H1 (cell line): ENCODE measurements at regions not wholly inside any gene's neighbourhood (a gene's known extent, or its start where the extent isn't known, plus 50 kb on each side); places are given as distances from the start of the nearest gene placed in this dataset.

ENCODE experiments used
- CTCF ChIA-PET: fragments of 300-600 bp; sonication (Branson Sonifier 250); formaldehyde crosslinking; loops from one replicate; lab custom pipeline; 2021; ENCODE audit not compliant: partially characterized antibody; lab: Charles Lee
- POLR2A ChIA-PET: fragments of 300-600 bp; sonication (Branson Sonifier 250); formaldehyde crosslinking; loops from one replicate; lab custom pipeline; 2021; ENCODE audit warnings: inconsistent platforms; ENCODE audit not compliant: partially characterized antibody; lab: Charles Lee
- DNase-seq, 2 experiments: peaks; one replicate each; pipeline versions ENCODE4 v3.0.0 to v3.0.0-alpha.2; 2010 to 2022; ENCODE audit warnings: low spot score in 2 of 2, low read depth in 1 of 2, mixed read lengths in 1 of 2
- FAIRE-seq: peaks from 2 replicates; lab custom pipeline; 2011; peaks lifted over from hg19 to GRCh38; lab: Jason Lieb, UNC
- H2AFZ ChIP-seq: 2 replicates; pipeline ENCODE4 v1.8.1; 2012; ENCODE audit warnings: low read length, inconsistent platforms
- H2AK5ac ChIP-seq: 2 replicates; pipeline ENCODE4 v1.6.1; 2013; ENCODE audit warnings: low read depth, low read length
- H2BK120ac ChIP-seq: replicated peaks from 2 replicates; pipeline ENCODE3; 2013; ENCODE audit warnings: low read depth, low read length, inconsistent platforms
- H2BK12ac ChIP-seq: 2 replicates; pipeline ENCODE4 v1.6.1; 2013; ENCODE audit warnings: low read depth, low read length
- H2BK15ac ChIP-seq: 2 replicates; pipeline ENCODE4 v1.6.1; 2013; ENCODE audit warnings: low read length
- H2BK20ac ChIP-seq: 2 replicates; pipeline ENCODE4 v1.6.1; 2013; ENCODE audit warnings: low read length
- H2BK5ac ChIP-seq: 2 replicates; pipeline ENCODE4 v1.6.1; 2013; ENCODE audit warnings: low read depth, low read length
- H3K14ac ChIP-seq: 2 replicates; pipeline ENCODE4 v1.6.1; 2013; ENCODE audit warnings: inconsistent platforms; ENCODE audit not compliant: insufficient read length
- H3K18ac ChIP-seq: 2 replicates; pipeline ENCODE4 v1.6.1; 2013; ENCODE audit warnings: low read length; ENCODE audit errors: extremely low read depth
- H3K23ac ChIP-seq: 2 replicates; pipeline ENCODE4 v1.6.1; 2013; ENCODE audit warnings: inconsistent platforms; ENCODE audit not compliant: insufficient read length
- H3K23me2 ChIP-seq: 2 replicates; pipeline ENCODE4 v1.6.1; 2013; ENCODE audit warnings: low read depth, low read length
- H3K27ac ChIP-seq: 2 replicates; pipeline ENCODE4 v1.6.1; 2011; ENCODE audit warnings: low read depth, low read length, inconsistent platforms
- H3K27me3 ChIP-seq, 4 experiments: replicated peaks in 1 of 4; 1 replicate in 1 of 4; 2 replicates in 3 of 4; pipeline versions ENCODE4 v1.6.1 to v1.8.1; 2011 to 2013; ENCODE audit warnings: low read length in 3 of 4, mild to moderate bottlenecking in 3 of 4, inconsistent platforms in 2 of 4, mixed read lengths in 2 of 4, moderate library complexity in 1 of 4; ENCODE audit not compliant: control insufficient read depth in 3 of 4, insufficient read depth in 3 of 4; ENCODE audit errors: extremely low read depth in 1 of 4
- H3K36me3 ChIP-seq, 4 experiments: 2 replicates each; pipeline versions ENCODE4 v1.6.1 to v1.8.1; 2011 to 2013; ENCODE audit warnings: mild to moderate bottlenecking in 4 of 4, low read length in 3 of 4, moderate library complexity in 2 of 4, control low read depth in 1 of 4, inconsistent platforms in 1 of 4; ENCODE audit not compliant: insufficient read depth in 4 of 4, control insufficient read depth in 2 of 4
- H3K4ac ChIP-seq: replicated peaks from 2 replicates; pipeline ENCODE3; 2013; ENCODE audit warnings: low read length, low read depth, mixed read lengths, inconsistent platforms; ENCODE audit not compliant: insufficient read length
- H3K4me1 ChIP-seq, 4 experiments: replicated peaks in 1 of 4; 1 replicate in 1 of 4; 2 replicates in 3 of 4; pipeline versions ENCODE4 v1.6.1 to v1.8.1; 2011 to 2013; ENCODE audit warnings: low read length in 3 of 4, inconsistent platforms in 2 of 4, mixed read lengths in 1 of 4; ENCODE audit not compliant: insufficient read depth in 4 of 4, control insufficient read depth in 3 of 4
- H3K4me2 ChIP-seq, 2 experiments: 2 replicates each; pipeline versions ENCODE4 v1.6.1 to v1.8.1; 2011 to 2013; ENCODE audit warnings: low read depth in 2 of 2, low read length in 2 of 2, control low read depth in 1 of 2, inconsistent platforms in 1 of 2, mild to moderate bottlenecking in 1 of 2; ENCODE audit not compliant: insufficient read depth in 1 of 2
- H3K4me3 ChIP-seq, 4 experiments: fragments of 200-600, 300-600 bp in 1 of 4; sonication (generic), shearing (Covaris generic), sonication (Bioruptor Twin) in 1 of 4; 2 replicates each; pipeline versions ENCODE4 v1.5.1 to v1.8.1; 2011 to 2016; ENCODE audit warnings: low read length in 4 of 4, low read depth in 3 of 4, control low read depth in 2 of 4, inconsistent platforms in 2 of 4, mild to moderate bottlenecking in 2 of 4, mixed read lengths in 1 of 4, moderate library complexity in 1 of 4; ENCODE audit not compliant: insufficient read depth in 2 of 4; ENCODE audit errors: extremely low read depth in 1 of 4
- H3K56ac ChIP-seq: replicated peaks from 2 replicates; pipeline ENCODE3; 2013; ENCODE audit warnings: low read depth, mild to moderate bottlenecking, mixed read lengths, low read length, inconsistent platforms; ENCODE audit not compliant: insufficient read length
- H3K79me1 ChIP-seq: 2 replicates; pipeline ENCODE4 v1.6.1; 2013; ENCODE audit warnings: low read depth, low read length, control low read depth
- H3K79me2 ChIP-seq, 2 experiments: 2 replicates each; pipeline versions ENCODE4 v1.6.1 to v1.8.1; 2012 to 2013; ENCODE audit warnings: low read length in 2 of 2, mild to moderate bottlenecking in 2 of 2, inconsistent platforms in 1 of 2; ENCODE audit not compliant: insufficient read depth in 2 of 2, control insufficient read depth in 1 of 2
- H3K9ac ChIP-seq, 4 experiments: replicated peaks in 1 of 4; 1 replicate in 1 of 4; 2 replicates in 3 of 4; pipeline versions ENCODE4 v1.6.1 to v1.8.1; 2011 to 2013; ENCODE audit warnings: low read depth in 3 of 4, low read length in 3 of 4, control low read depth in 2 of 4, mild to moderate bottlenecking in 2 of 4, moderate library complexity in 2 of 4, inconsistent platforms in 1 of 4; ENCODE audit errors: extremely low read depth in 1 of 4
- H3K9me3 ChIP-seq, 2 experiments: 2 replicates each; pipeline versions ENCODE4 v1.6.1 to v1.8.1; 2012 to 2013; ENCODE audit warnings: mild to moderate bottlenecking in 2 of 2, moderate library complexity in 2 of 2, control low read depth in 1 of 2, inconsistent platforms in 1 of 2, low read depth in 1 of 2, low read length in 1 of 2, mixed read lengths in 1 of 2; ENCODE audit not compliant: insufficient read depth in 2 of 2
- H4K20me1 ChIP-seq, 2 experiments: replicated peaks in 1 of 2; 2 replicates each; pipeline versions ENCODE3 to v1.8.1; 2011 to 2013; ENCODE audit warnings: inconsistent platforms in 2 of 2, low read length in 2 of 2, mild to moderate bottlenecking in 1 of 2; ENCODE audit not compliant: insufficient read depth in 2 of 2, control insufficient read depth in 1 of 2
- H4K5ac ChIP-seq: 2 replicates; pipeline ENCODE4 v1.6.1; 2013; ENCODE audit warnings: low read length, low read depth, mixed read lengths, inconsistent platforms; ENCODE audit not compliant: insufficient read length
- H4K8ac ChIP-seq: 2 replicates; pipeline ENCODE4 v1.8.0; 2013; ENCODE audit warnings: mild to moderate bottlenecking, moderate library complexity, low read length, inconsistent platforms; ENCODE audit not compliant: insufficient read depth; ENCODE audit errors: extremely low read depth
- H4K91ac ChIP-seq: replicated peaks from 2 replicates; pipeline ENCODE3; 2013; ENCODE audit warnings: low read length, mixed read lengths, inconsistent platforms; ENCODE audit not compliant: insufficient read length
- GTF2F1 ChIP-seq: IDR thresholded peaks from 2 replicates; pipeline ENCODE4 v1.6.1; 2012; ENCODE audit warnings: low read depth, low read length, improper control_type of control experiment, borderline replicate concordance
- NANOG ChIP-seq: IDR thresholded peaks from 2 replicates; pipeline ENCODE4 v1.6.1; 2011; ENCODE audit warnings: low read length, low read depth, mild to moderate bottlenecking, inconsistent platforms; ENCODE audit not compliant: insufficient read depth, poor library complexity, severe bottlenecking
- TAF7 ChIP-seq: optimal IDR thresholded peaks from 2 replicates; pipeline ENCODE3; 2011; ENCODE audit warnings: low read depth, mild to moderate bottlenecking, inconsistent platforms, low read length, moderate library complexity, borderline replicate concordance
- USF2 ChIP-seq: IDR thresholded peaks from 2 replicates; pipeline ENCODE4 v1.6.1; 2011; ENCODE audit warnings: low read length, improper control_type of control experiment
- ZNF274 ChIP-seq: IDR thresholded peaks from 2 replicates; pipeline ENCODE4 v1.7.0; 2012; ENCODE audit warnings: low read length, borderline replicate concordance; ENCODE audit errors: extremely low read depth
- WGBS, 2 experiments: shearing (Covaris generic) in 1 of 2; methylation state at CpG; one replicate each; pipeline versions ENCODE4 v1.1.6 to v1.1.7; 2013 to 2015; ENCODE audit warnings: low lambda C conversion rate in 2 of 2, mixed read lengths in 2 of 2, inconsistent platforms in 1 of 2, low coverage in 1 of 2, missing lambda C conversion rate in 1 of 2; ENCODE audit not compliant: insufficient replicate concordance in 2 of 2, insufficient coverage in 1 of 2, insufficient read length in 1 of 2; ENCODE audit errors: extremely low coverage in 1 of 2, missing lambda C conversion rate in 1 of 2; 5-methylcytosine and 5-hydroxymethylcytosine counted together
- TF ChIP-seq, protein P1 (sequence below), 3 experiments: IDR thresholded peaks; 1 replicate in 2 of 3; 2 replicates in 1 of 3; pipeline versions ENCODE4 v1.5.1 to v1.6.1; 2011; ENCODE audit warnings: low read length in 3 of 3, mild to moderate bottlenecking in 3 of 3, inconsistent platforms in 2 of 3, low read depth in 1 of 3, moderate library complexity in 1 of 3; ENCODE audit not compliant: insufficient read depth in 1 of 3; ENCODE audit errors: control extremely low read depth in 1 of 3

DNA sequence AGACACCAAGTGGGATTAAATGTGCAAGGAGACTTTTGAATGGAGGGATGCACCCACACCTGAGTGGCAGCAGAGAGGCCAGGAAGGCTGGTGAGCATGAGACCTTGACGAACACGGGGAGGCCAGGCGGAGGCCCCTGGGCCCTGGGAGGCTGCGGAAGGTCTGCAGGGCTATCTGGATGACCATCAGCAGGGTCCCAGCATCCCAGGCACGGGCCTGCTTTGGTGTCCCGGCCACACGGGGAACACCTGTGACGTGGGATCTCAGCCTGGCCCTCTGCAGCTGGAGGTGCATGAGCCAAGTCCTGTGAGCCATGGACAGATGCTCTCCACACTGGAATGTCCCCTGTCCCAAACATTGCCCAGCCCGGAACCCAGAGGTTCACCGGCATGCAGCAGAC lies 174.0 kb upstream of the FOXD4L5 start:
- no peak overlapping the region for H3K23ac ChIP-seq
- no peak for DNase-seq
- no peaks in the 10 kb centered on the region for H3K4me1 ChIP-seq
- H4K5ac ChIP-seq: no peak overlapping the region
- H3K56ac ChIP-seq: no peak overlapping the region
- no peak overlapping the region for H2BK120ac ChIP-seq
- H3K23me2 ChIP-seq: no peaks in the 10 kb centered on the region
- TF ChIP-seq USF2 (no peak), NANOG (no peak), ZNF274 (no peak), TAF7 (no peak), GTF2F1 (no peak)
- TF ChIP-seq, protein P1, sequence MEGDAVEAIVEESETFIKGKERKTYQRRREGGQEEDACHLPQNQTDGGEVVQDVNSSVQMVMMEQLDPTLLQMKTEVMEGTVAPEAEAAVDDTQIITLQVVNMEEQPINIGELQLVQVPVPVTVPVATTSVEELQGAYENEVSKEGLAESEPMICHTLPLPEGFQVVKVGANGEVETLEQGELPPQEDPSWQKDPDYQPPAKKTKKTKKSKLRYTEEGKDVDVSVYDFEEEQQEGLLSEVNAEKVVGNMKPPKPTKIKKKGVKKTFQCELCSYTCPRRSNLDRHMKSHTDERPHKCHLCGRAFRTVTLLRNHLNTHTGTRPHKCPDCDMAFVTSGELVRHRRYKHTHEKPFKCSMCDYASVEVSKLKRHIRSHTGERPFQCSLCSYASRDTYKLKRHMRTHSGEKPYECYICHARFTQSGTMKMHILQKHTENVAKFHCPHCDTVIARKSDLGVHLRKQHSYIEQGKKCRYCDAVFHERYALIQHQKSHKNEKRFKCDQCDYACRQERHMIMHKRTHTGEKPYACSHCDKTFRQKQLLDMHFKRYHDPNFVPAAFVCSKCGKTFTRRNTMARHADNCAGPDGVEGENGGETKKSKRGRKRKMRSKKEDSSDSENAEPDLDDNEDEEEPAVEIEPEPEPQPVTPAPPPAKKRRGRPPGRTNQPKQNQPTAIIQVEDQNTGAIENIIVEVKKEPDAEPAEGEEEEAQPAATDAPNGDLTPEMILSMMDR (IDR thresholded peaks at IDR 0.05; ENCODE audit: control extremely low read depth in 1 of 3, insufficient read depth in 1 of 3, low read depth in 1 of 3, low read length in 3 of 3): no peak
- H2BK15ac ChIP-seq: no peak overlapping the region
- H3K27ac ChIP-seq: no peak overlapping the region
- H3K79me2 ChIP-seq: no peaks in the 10 kb centered on the region
- 96% methylated on average over 4 of the region's 10 CpGs; no CpG with 5 or more reads in 1 of the 2 experiments for WGBS, 2 experiments
- no peak overlapping the region for H3K14ac ChIP-seq
- no peak overlapping the region for H4K8ac ChIP-seq
- ChIA-PET CTCF (no interaction called here), POLR2A (no interaction called here)
- FAIRE-seq: no peak
- no peak overlapping the region for H3K9ac ChIP-seq
- H3K4me3 ChIP-seq: no peak overlapping the region
- H3K4ac ChIP-seq: no peak overlapping the region
- H3K4me2 ChIP-seq: no peak overlapping the region
- no peak overlapping the region for H3K18ac ChIP-seq
- peaks cover 0 to 64% of the 10 kb centered on the region in 2 experiments; a peak in 2 of 4 replicates for H3K9me3 ChIP-seq
- no peak overlapping the region for H4K91ac ChIP-seq
- H3K79me1 ChIP-seq: no peaks in the 10 kb centered on the region
- H4K20me1 ChIP-seq: no peaks in the 10 kb centered on the region
- no peak overlapping the region for H2BK20ac ChIP-seq
- no peaks in the 10 kb centered on the region for H3K27me3 ChIP-seq
- no peak overlapping the region for H2AK5ac ChIP-seq
- no peak overlapping the region for H2AFZ ChIP-seq
- no peak overlapping the region for H2BK5ac ChIP-seq
- H3K36me3 ChIP-seq: no peaks in the 10 kb centered on the region
- no peak overlapping the region for H2BK12ac ChIP-seq
